GM12865 (cell line): ENCODE measurements at regions not wholly inside any gene's neighbourhood (a gene's known extent, or its start where the extent isn't known, plus 50 kb on each side); places are given as distances from the start of the nearest gene placed in this dataset.

ENCODE experiments used
- DNase-seq: peaks from one replicate; pipeline ENCODE4 v3.0.0; 2010; ENCODE audit warnings: low read depth
- H3K4me3 ChIP-seq: 2 replicates; pipeline ENCODE4 v1.5.1; 2011; ENCODE audit warnings: mild to moderate bottlenecking, low read depth, low read length, control low read depth
- CTCF ChIP-seq: IDR thresholded peaks from 2 replicates; pipeline ENCODE4 v1.5.1; 2011; ENCODE audit warnings: low read length, control low read depth, low read depth, inconsistent platforms; ENCODE audit not compliant: insufficient read depth; ENCODE audit errors: missing control alignments

GRCh38 chr4:157898836-157899605 lies 273.8 kb downstream of the GASK1B start:
- no peak for DNase-seq

GRCh38 chr4:157897855-157898370 lies 274.9 kb downstream of the GASK1B start:
- no peak overlapping the region for H3K4me3 ChIP-seq
- no peak for DNase-seq
- no peak for TF ChIP-seq CTCF

More at GRCh38 chr4:157898836-157899605, 273.8 kb downstream of the GASK1B start:
- no peak for TF ChIP-seq CTCF
- no peak overlapping the region for H3K4me3 ChIP-seq

- no peak for DNase-seq
- TF ChIP-seq CTCF: no peak
- no peak overlapping the region for H3K4me3 ChIP-seq
Measured at GRCh38 chr4:157896726-157897125, 276.1 kb downstream of the GASK1B start.

GRCh38 chr4:157895205-157895604 lies 277.6 kb downstream of the GASK1B start:
- DNase-seq: no peak

GRCh38 chr4:157889788-157890187 lies 283.0 kb downstream of the GASK1B start:
- DNase-seq: no peak
- no peak for TF ChIP-seq CTCF
- no peak overlapping the region for H3K4me3 ChIP-seq

More at GRCh38 chr4:157895205-157895604, 277.6 kb downstream of the GASK1B start:
- TF ChIP-seq CTCF: no peak
- no peak overlapping the region for H3K4me3 ChIP-seq

- H3K4me3 ChIP-seq: no peak overlapping the region
- DNase-seq: no peak
- TF ChIP-seq CTCF: no peak
Measured at GRCh38 chr4:157888281-157888680, 284.5 kb downstream of the GASK1B start.

GRCh38 chr4:157887316-157887715 lies 285.5 kb downstream of the GASK1B start:
- TF ChIP-seq CTCF: no peak
- DNase-seq: no peak
- H3K4me3 ChIP-seq: no peak overlapping the region
